ENCODE measurements at regions not wholly inside any gene's neighbourhood (a gene's known extent, or its start where the extent isn't known, plus 50 kb on each side); places are given as distances from the start of the nearest gene placed in this dataset.

- no peak overlapping the region for H3K4me3 ChIP-seq
- H3K36me3 ChIP-seq: no peaks in the 10 kb centered on the region
- TF ChIP-seq POLR2AphosphoS5 (IDR thresholded peaks at IDR 0.05; ENCODE audit: insufficient read depth in 1 of 2, low read depth in 1 of 2) (no peak), POLR2A (IDR thresholded peaks at IDR 0.05) (no peak), CTCF (IDR thresholded peaks at IDR 0.05) (no peak)
- H3K4me1 ChIP-seq: no peaks in the 10 kb centered on the region
- intact Hi-C loops (cut with DNase I): no loop called here
- H3K27me3 ChIP-seq: no peaks in the 10 kb centered on the region
- H3K27ac ChIP-seq: no peak overlapping the region
- DNase-seq (ENCODE audit: extremely low spot score in 2 of 2): no peak
- H3K9me3 ChIP-seq: no peaks in the 10 kb centered on the region
Measured at GRCh38 chr4:148770848-148771247, 328.6 kb upstream of the NR3C2 start.

- H3K36me3 ChIP-seq: no peaks in the 10 kb centered on the region
- intact Hi-C loops (cut with DNase I): no loop called here
- no peak overlapping the region for H3K4me3 ChIP-seq
- H3K27me3 ChIP-seq: no peaks in the 10 kb centered on the region
- no peaks in the 10 kb centered on the region for H3K9me3 ChIP-seq
- TF ChIP-seq POLR2AphosphoS5 (IDR thresholded peaks at IDR 0.05; ENCODE audit: insufficient read depth in 1 of 2, low read depth in 1 of 2) (no peak), CTCF (IDR thresholded peaks at IDR 0.05) (no peak), POLR2A (IDR thresholded peaks at IDR 0.05) (no peak)
- H3K4me1 ChIP-seq: no peaks in the 10 kb centered on the region
- H3K27ac ChIP-seq: no peak overlapping the region
- DNase-seq (ENCODE audit: extremely low spot score in 2 of 2): no peak
Measured at GRCh38 chr4:148770377-148770776, 328.2 kb upstream of the NR3C2 start.

- no peaks in the 10 kb centered on the region for H3K4me1 ChIP-seq
- TF ChIP-seq POLR2AphosphoS5 (IDR thresholded peaks at IDR 0.05; ENCODE audit: insufficient read depth in 1 of 2, low read depth in 1 of 2) (no peak), POLR2A (IDR thresholded peaks at IDR 0.05) (no peak), CTCF (IDR thresholded peaks at IDR 0.05) (no peak)
- no peak for DNase-seq (ENCODE audit: extremely low spot score in 2 of 2)
- H3K27ac ChIP-seq: no peak overlapping the region
- intact Hi-C loops (cut with DNase I): no loop called here
- no peak overlapping the region for H3K4me3 ChIP-seq
- no peaks in the 10 kb centered on the region for H3K36me3 ChIP-seq
- no peaks in the 10 kb centered on the region for H3K27me3 ChIP-seq
- H3K9me3 ChIP-seq: no peaks in the 10 kb centered on the region
Measured at GRCh38 chr4:148764720-148765119, 322.5 kb upstream of the NR3C2 start.

GRCh38 chr4:148757171-148757570 is 315.0 kb upstream of the NR3C2 start:
- no peaks in the 10 kb centered on the region for H3K27me3 ChIP-seq
- no peaks in the 10 kb centered on the region for H3K4me1 ChIP-seq
- H3K27ac ChIP-seq: no peak overlapping the region
- DNase-seq (ENCODE audit: extremely low spot score in 2 of 2): no peak
- no peaks in the 10 kb centered on the region for H3K36me3 ChIP-seq
- intact Hi-C loops (cut with DNase I): no loop called here
- TF ChIP-seq POLR2AphosphoS5 (IDR thresholded peaks at IDR 0.05; ENCODE audit: insufficient read depth in 1 of 2, low read depth in 1 of 2): no peak
- no peak for TF ChIP-seq CTCF (IDR thresholded peaks at IDR 0.05)
- TF ChIP-seq POLR2A (IDR thresholded peaks at IDR 0.05): no peak
- H3K9me3 ChIP-seq: no peaks in the 10 kb centered on the region
- no peak overlapping the region for H3K4me3 ChIP-seq

GRCh38 chr4:148749403-148749802 is 307.2 kb upstream of the NR3C2 start:
- intact Hi-C loops (cut with DNase I): no loop called here

More at GRCh38 chr4:148749403-148749802, 307.2 kb upstream of the NR3C2 start:
- TF ChIP-seq CTCF (IDR thresholded peaks at IDR 0.05): no peak
- TF ChIP-seq POLR2A (IDR thresholded peaks at IDR 0.05): no peak
- TF ChIP-seq POLR2AphosphoS5 (IDR thresholded peaks at IDR 0.05; ENCODE audit: insufficient read depth in 1 of 2, low read depth in 1 of 2): no peak
- no peak overlapping the region for H3K4me3 ChIP-seq
- H3K4me1 ChIP-seq: no peaks in the 10 kb centered on the region
- H3K36me3 ChIP-seq: no peaks in the 10 kb centered on the region
- no peaks in the 10 kb centered on the region for H3K27me3 ChIP-seq
- H3K27ac ChIP-seq: no peak overlapping the region
- no peaks in the 10 kb centered on the region for H3K9me3 ChIP-seq
- DNase-seq (ENCODE audit: extremely low spot score in 2 of 2): no peak

Measured in vagina (tissue), 2 donors.